ENCODE measurements at regions not wholly inside any gene's neighbourhood (a gene's known extent, or its start where the extent isn't known, plus 50 kb on each side); places are given as distances from the start of the nearest gene placed in this dataset.

- Mint-ChIP-seq H3K4me1 (ENCODE audit: low read depth) (peaks cover 3% of the 10 kb centered on the region), H3K9me3 (ENCODE audit: low read depth) (no peaks in the 10 kb centered on the region), H3K36me3 (no peaks in the 10 kb centered on the region), H3K27ac (no peak overlapping the region), H3K27me3 (no peaks in the 10 kb centered on the region), H3K4me3 (no peak overlapping the region)
Observed at GRCh38 chr15:70210076-70210475, 112.4 kb upstream of the TLE3 start.

DNA sequence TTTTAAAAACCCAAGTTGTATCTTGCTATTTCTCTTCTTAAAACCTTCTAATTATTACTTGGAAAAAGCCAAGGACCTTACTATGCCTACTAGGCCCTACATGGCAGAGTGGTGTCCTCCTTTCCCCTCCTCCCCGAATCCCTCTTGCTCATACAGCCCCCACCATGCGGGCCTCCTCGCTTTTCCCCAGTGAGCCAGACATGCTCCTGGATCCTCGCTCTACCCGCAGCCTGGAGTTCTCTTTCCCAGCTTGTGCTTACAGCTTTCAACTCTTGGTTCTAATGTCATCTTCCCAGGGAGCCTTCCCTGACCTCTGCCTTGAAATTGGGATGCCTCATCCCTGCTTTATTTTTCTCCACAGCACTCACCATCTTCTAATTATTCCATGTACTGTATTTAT is 111.8 kb upstream of the TLE3 start:
- Mint-ChIP-seq H3K9me3 (ENCODE audit: low read depth) (no peaks in the 10 kb centered on the region), H3K4me1 (ENCODE audit: low read depth) (peaks cover 3% of the 10 kb centered on the region), H3K27ac (no peak overlapping the region), H3K36me3 (no peaks in the 10 kb centered on the region), H3K4me3 (no peak overlapping the region), H3K27me3 (no peaks in the 10 kb centered on the region)

DNA sequence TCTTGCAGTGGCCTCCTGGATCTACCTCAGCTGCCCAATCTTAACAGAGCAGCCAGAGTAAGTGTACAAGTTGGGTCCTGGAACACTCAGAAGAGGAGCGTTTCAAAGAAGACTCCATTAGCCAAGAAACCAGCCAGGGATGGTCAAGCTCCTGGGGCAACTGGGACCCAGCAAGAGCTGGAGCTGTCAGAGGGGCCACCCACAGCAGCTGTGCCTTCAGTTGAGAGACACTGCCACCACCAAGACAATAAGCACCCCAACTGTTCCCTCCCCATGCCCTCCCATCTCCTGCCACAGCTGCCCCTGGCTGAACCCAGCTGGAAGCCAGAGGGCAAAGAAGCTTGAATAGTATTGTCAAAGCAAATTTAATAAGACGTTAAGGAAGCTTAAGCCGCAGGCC is 110.6 kb upstream of the TLE3 start:
- H3K27me3 Mint-ChIP-seq, result no peaks in the 10 kb centered on the region
- H3K4me1 Mint-ChIP-seq (ENCODE audit: low read depth), result peaks cover 3% of the 10 kb centered on the region
- H3K36me3 Mint-ChIP-seq, result no peaks in the 10 kb centered on the region
- no peak overlapping the region for H3K4me3 Mint-ChIP-seq
- H3K27ac Mint-ChIP-seq, result no peak overlapping the region
- H3K9me3 Mint-ChIP-seq (ENCODE audit: low read depth), result no peaks in the 10 kb centered on the region

DNA sequence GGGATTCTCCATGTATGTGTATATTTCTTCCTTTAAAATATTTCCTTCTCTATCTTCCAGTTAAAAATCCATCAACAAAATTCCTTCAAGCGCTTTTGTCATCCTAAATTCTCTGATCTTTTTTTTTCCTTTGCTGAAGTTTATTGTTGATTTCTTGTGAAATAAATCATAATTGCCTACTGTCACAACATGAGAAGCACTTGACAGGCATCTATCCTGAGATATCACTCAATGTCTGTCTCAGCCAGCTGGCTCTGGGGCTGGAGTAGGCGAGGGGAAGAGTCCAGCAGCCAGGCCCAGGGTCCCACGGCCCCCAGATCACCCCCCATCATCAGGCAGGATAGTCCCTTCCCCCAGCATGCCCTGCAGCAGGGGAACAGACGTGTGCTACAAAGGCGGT is 109.0 kb upstream of the TLE3 start:
- Mint-ChIP-seq H3K27ac (no peak overlapping the region), H3K9me3 (ENCODE audit: low read depth) (no peaks in the 10 kb centered on the region), H3K27me3 (no peaks in the 10 kb centered on the region), H3K4me1 (ENCODE audit: low read depth) (no peaks in the 10 kb centered on the region), H3K36me3 (no peaks in the 10 kb centered on the region), H3K4me3 (no peak overlapping the region)

DNA sequence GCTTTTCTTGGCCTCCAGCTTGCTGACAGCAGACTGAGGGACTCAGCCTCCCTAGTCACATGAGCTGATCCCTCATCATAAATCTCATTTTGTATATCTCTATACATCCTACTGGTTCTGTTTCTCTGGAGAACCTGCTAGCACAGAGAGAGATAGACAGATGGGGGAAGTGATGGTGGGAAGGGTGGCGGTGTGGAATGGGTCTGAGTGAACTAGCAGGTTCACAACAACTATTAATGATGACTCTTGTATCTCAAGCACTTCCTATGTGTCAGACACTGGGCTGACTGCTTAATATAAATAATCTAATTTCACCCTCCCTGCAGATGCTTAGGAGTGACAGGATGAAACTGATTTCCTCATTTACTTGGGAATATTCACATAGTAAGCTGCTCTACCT is 106.9 kb upstream of the TLE3 start:
- Mint-ChIP-seq H3K4me3 (no peak overlapping the region), H3K36me3 (no peaks in the 10 kb centered on the region), H3K27ac (no peak overlapping the region), H3K9me3 (ENCODE audit: low read depth) (no peaks in the 10 kb centered on the region), H3K4me1 (ENCODE audit: low read depth) (no peaks in the 10 kb centered on the region), H3K27me3 (no peaks in the 10 kb centered on the region)

DNA sequence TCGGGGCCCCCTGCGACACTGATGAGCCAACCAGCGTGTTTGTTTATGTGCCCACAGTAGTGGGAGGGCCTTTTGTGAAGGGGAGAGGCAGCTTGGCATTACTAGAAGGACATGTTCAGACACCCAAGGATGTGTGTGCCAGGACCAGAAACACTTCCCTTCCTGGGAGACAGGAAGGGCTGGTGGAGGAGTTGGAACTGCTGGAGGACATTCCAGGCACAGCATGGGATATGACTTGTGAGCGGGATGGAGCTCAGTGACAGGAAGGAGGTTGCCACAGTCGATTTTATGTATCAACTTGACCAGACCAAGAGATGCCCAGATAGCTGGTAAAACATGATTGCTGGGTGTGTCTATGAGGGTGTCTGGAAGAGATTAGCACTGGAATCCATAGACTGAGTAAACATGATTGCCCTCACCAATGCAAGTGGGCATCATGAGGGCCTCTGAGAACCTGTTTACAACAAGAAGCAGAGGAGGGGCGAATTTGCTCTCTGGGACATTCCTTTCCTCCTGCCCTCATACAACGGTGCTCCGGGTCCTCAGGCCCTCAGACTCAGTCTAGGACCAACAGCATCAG is 106.4 kb upstream of the TLE3 start:
- Mint-ChIP-seq H3K4me3 (no peak overlapping the region), H3K27ac (no peak overlapping the region), H3K9me3 (ENCODE audit: low read depth) (no peaks in the 10 kb centered on the region), H3K27me3 (no peaks in the 10 kb centered on the region), H3K36me3 (no peaks in the 10 kb centered on the region), H3K4me1 (ENCODE audit: low read depth) (no peaks in the 10 kb centered on the region)

- H3K4me3 Mint-ChIP-seq, result no peak overlapping the region
- no peak overlapping the region for H3K27ac Mint-ChIP-seq
- H3K9me3 Mint-ChIP-seq (ENCODE audit: low read depth), result no peaks in the 10 kb centered on the region
- no peaks in the 10 kb centered on the region for H3K36me3 Mint-ChIP-seq
- no peaks in the 10 kb centered on the region for H3K4me1 Mint-ChIP-seq (ENCODE audit: low read depth)
- no peaks in the 10 kb centered on the region for H3K27me3 Mint-ChIP-seq
Observed at GRCh38 chr15:70202756-70203155, 105.0 kb upstream of the TLE3 start.

DNA sequence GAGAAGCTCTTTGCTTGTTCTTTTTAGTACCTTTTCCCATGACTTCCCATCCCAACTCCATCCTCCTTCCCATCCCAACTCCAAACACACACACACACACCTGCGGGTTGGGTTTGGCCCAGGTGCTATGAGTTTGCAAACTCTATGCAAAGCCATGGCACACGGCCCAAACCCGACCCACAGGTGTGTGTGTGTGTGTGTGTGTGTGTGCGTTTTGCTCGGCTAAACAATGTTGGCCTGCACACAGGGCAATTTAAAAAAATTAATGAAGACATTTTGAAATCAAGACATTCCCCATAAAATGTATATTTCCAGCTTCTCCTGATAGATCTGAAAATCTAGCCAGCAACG is 103.7 kb upstream of the TLE3 start:
- H3K27me3 Mint-ChIP-seq, result no peaks in the 10 kb centered on the region
- H3K27ac Mint-ChIP-seq, result no peak overlapping the region
- no peak overlapping the region for H3K4me3 Mint-ChIP-seq

DNA sequence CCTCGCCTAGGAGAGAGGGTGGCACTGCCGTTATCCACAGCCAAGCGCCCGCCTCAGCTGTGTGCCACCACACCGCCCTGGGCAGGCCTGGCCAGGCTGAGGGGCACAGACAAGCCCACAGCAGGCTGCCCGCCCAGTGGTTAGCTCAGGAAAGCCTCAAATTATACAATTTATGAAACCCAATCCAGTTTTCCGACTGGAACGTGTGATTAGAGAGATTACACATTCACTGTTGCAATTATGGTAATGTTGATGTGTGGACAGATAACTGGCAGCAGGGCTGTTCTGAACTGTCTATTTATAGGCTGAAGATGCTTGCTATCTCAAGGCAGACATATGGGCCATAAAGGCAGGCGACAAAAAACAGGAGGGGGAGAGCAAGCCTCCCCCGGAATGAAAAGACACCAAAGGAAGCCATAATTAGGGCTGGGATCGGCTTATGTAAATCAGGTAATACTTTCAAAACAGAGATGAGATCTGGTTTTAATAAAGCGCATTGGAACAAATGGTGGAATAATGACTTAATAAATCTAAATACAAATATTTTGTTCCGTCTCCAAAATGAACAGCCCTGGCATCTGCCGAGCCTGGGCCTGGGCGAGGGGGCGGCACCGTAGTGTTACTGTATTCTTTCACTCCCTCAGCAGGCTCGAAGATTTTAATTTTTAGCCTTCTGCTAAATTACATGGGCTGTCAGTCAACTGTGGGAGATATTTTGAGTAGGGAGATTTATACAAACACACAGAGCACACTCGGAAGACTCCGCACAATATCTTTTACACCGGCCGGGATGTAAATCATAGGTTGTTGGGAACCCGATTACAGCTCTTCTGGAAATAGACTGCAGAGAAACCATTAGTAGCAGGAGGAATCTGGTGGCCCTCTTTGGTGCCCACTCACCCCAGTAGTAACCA is 103.1 kb upstream of the TLE3 start:
- H3K4me1 Mint-ChIP-seq (ENCODE audit: low read depth), result peaks cover 2% of the 10 kb centered on the region
- no peaks in the 10 kb centered on the region for H3K36me3 Mint-ChIP-seq
- H3K27me3 Mint-ChIP-seq, result no peaks in the 10 kb centered on the region
- no peak overlapping the region for H3K27ac Mint-ChIP-seq
- no peak overlapping the region for H3K4me3 Mint-ChIP-seq
- no peaks in the 10 kb centered on the region for H3K9me3 Mint-ChIP-seq (ENCODE audit: low read depth)

More for the DNA sequence above, 103.7 kb upstream of the TLE3 start:
- no peaks in the 10 kb centered on the region for H3K9me3 Mint-ChIP-seq (ENCODE audit: low read depth)
- peaks cover 2% of the 10 kb centered on the region for H3K4me1 Mint-ChIP-seq (ENCODE audit: low read depth)
- H3K36me3 Mint-ChIP-seq, result no peaks in the 10 kb centered on the region

DNA sequence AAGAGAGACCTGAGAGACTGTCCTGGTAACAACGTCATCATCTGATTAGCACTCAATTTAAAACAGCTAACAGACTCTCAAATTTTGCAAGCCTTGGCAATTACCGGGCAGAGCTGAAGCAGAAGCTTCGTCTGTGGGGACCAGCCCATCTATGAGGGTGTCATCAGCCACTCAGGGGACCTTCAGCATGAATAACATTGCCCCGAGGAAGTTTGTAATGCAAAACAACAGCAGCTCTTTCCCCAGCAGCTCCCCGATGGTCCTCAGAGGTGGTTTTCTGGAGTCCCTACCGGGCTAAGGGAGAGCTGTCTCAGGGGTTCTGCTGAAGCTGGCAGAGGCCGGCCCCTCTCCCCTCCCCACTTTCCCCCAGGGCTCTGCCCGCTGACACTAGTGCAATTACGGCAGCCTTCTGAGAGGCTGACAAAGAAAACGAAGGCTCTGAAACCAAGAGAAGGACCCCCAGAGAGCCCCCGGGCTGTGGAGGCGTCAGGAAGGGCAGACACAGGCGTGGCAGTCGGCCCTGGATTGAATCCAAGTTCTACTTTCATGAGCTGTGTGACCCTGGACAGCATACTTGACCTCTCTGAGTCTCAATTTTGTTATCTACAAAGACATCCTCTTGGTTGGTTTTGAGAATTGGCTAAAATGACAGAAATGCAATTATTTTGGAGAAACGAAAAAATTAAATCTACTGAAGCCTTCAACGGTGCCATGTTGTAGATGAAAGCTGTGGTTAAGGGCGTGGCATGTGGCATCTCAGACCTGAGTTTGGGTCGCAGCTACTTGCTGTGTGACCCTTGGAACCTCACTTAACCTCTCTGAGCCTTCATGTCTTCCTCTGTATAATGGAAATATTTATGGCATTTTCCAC is 102.1 kb upstream of the TLE3 start:
- Mint-ChIP-seq H3K36me3 (no peaks in the 10 kb centered on the region), H3K4me1 (ENCODE audit: low read depth) (peaks cover 2% of the 10 kb centered on the region), H3K27ac (no peak overlapping the region), H3K4me3 (no peak overlapping the region), H3K9me3 (ENCODE audit: low read depth) (no peaks in the 10 kb centered on the region), H3K27me3 (no peaks in the 10 kb centered on the region)

- Mint-ChIP-seq H3K4me1 (ENCODE audit: low read depth) (peaks cover 2% of the 10 kb centered on the region), H3K4me3 (no peak overlapping the region), H3K27me3 (no peaks in the 10 kb centered on the region), H3K36me3 (no peaks in the 10 kb centered on the region), H3K9me3 (ENCODE audit: low read depth) (no peaks in the 10 kb centered on the region), H3K27ac (no peak overlapping the region)
Observed at GRCh38 chr15:70199124-70199482, 101.4 kb upstream of the TLE3 start.

DNA sequence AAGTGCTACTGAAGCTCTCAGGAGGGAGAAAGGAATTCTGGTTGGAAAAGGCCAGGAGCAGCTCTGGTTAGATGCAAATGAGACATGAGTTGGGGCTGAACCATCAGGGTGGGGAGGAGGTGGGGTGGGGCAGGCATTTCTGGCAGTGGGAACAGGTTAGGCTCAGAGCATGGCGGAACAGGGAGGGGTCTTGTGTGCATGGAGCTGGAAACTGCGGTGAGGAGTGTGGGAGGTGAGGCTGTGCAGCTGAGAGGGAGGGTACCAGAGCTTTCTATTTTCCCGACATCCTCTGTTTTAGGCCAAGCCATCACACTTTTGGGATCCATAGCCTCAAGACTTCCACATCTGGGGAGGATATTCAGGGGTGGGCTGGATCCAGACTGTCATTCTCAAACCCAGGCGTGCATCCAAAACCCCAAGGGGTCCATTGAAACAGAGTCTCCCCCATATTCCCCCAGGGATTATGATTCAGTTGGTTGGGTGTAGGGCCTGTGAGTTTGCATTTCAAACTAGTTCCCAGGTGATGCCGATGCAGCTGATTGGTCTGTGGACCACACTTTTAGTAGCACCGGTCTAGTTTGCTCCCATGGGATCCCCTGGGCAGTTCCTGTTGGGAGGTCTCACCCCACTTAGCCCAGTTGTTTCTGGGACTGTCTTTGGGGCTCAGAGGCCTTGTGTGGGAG is 100.9 kb upstream of the TLE3 start:
- Mint-ChIP-seq H3K9me3 (ENCODE audit: low read depth) (no peaks in the 10 kb centered on the region), H3K4me1 (ENCODE audit: low read depth) (peaks cover 2% of the 10 kb centered on the region), H3K4me3 (no peak overlapping the region), H3K27me3 (no peaks in the 10 kb centered on the region), H3K36me3 (no peaks in the 10 kb centered on the region), H3K27ac (no peak overlapping the region)

- Mint-ChIP-seq H3K27me3 (no peaks in the 10 kb centered on the region), H3K4me3 (no peak overlapping the region), H3K4me1 (ENCODE audit: low read depth) (peaks cover 2% of the 10 kb centered on the region), H3K36me3 (no peaks in the 10 kb centered on the region), H3K27ac (no peak overlapping the region), H3K9me3 (ENCODE audit: low read depth) (no peaks in the 10 kb centered on the region)
Observed at GRCh38 chr15:70197945-70198361, 100.2 kb upstream of the TLE3 start.

DNA sequence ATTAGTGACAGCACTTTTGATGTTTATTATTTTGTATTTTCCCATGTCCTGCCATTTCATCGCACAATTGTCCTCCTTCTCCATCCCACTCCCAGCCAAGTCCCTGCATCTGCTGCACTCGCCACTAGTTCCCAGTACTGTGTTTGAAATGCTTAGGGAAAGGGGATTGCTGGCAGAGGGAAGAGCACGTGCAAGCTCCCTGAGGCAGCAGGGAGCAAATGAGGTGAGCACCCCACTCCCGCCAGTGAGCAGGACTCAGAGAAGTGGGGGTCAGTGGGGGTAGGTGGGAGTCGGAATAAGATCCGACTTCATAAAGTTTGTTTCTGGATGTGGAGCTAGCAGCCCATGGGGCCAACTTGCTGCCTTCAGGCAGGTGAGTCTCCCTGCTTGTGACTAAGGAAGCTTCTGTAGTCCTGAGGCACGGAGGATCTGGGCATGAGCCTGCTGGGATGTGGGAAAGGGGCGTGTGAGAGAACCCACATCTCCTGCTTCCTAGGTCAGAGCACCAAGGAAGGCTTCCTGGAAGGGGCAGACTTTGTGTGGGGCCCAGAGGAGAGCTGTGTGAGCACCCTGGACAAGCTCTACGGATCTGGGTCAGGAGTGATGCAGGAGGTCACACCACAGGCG is 99.7 kb upstream of the TLE3 start:
- no peak overlapping the region for H3K4me3 Mint-ChIP-seq
- peaks cover 2% of the 10 kb centered on the region for H3K4me1 Mint-ChIP-seq (ENCODE audit: low read depth)
- H3K36me3 Mint-ChIP-seq, result no peaks in the 10 kb centered on the region
- H3K27me3 Mint-ChIP-seq, result no peaks in the 10 kb centered on the region
- no peaks in the 10 kb centered on the region for H3K9me3 Mint-ChIP-seq (ENCODE audit: low read depth)
- no peak overlapping the region for H3K27ac Mint-ChIP-seq

All from activated naive CD8-positive, alpha-beta T cell (primary cell).